ENCODE measurements at regions not wholly inside any gene's neighbourhood (a gene's known extent, or its start where the extent isn't known, plus 50 kb on each side); places are given as distances from the start of the nearest gene placed in this dataset.

GRCh38 chr9:85890962-85891361, 50.0 kb upstream of the NAA35 start:
- no peak for TF ChIP-seq CTCF (IDR thresholded peaks at IDR 0.05; ENCODE audit: low read depth, low read length)
- TF ChIP-seq EZH2phosphoT487 (IDR thresholded peaks at IDR 0.05; ENCODE audit: low read depth), result no peak
